Adrenal gland (tissue), 5 donors: ENCODE measurements at regions not wholly inside any gene's neighbourhood (a gene's known extent, or its start where the extent isn't known, plus 50 kb on each side); places are given as distances from the start of the nearest gene placed in this dataset.

ENCODE experiments used
- POLR2A ChIP-seq, 2 donors: fragments of 450-650 bp; IDR thresholded peaks; one replicate each; pipeline ENCODE4 v1.6.1; 2017; ENCODE audit warnings: antibody characterized with exemption in 2 of 2, mild to moderate bottlenecking in 2 of 2, moderate library complexity in 1 of 2
- TF ChIP-seq, protein P1 (sequence below), 6 experiments: fragments of 450-650 bp in 4 of 6; fragments of 200-600 bp in 2 of 6; sonication (generic) in 1 of 6; IDR thresholded peaks; 1 replicate in 5 of 6; 2 replicates in 1 of 6; pipeline versions ENCODE4 v1.5.1 to v1.8.0; 2016 to 2021; ENCODE audit warnings: antibody characterized with exemption in 6 of 6, mild to moderate bottlenecking in 2 of 6, moderate library complexity in 1 of 6
- donor health status: DM: no; HTN: no; CAD: no.

- TF ChIP-seq, protein P1, sequence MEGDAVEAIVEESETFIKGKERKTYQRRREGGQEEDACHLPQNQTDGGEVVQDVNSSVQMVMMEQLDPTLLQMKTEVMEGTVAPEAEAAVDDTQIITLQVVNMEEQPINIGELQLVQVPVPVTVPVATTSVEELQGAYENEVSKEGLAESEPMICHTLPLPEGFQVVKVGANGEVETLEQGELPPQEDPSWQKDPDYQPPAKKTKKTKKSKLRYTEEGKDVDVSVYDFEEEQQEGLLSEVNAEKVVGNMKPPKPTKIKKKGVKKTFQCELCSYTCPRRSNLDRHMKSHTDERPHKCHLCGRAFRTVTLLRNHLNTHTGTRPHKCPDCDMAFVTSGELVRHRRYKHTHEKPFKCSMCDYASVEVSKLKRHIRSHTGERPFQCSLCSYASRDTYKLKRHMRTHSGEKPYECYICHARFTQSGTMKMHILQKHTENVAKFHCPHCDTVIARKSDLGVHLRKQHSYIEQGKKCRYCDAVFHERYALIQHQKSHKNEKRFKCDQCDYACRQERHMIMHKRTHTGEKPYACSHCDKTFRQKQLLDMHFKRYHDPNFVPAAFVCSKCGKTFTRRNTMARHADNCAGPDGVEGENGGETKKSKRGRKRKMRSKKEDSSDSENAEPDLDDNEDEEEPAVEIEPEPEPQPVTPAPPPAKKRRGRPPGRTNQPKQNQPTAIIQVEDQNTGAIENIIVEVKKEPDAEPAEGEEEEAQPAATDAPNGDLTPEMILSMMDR (IDR thresholded peaks at IDR 0.05): no peak
- no peak for TF ChIP-seq POLR2A (IDR thresholded peaks at IDR 0.05)
Measured at GRCh38 chr12:39000370-39000769, 95.0 kb upstream of the CPNE8 start.
